Activated CD8-positive, alpha-beta memory T cell treated with anti-CD3 and anti-CD28 coated beads, Interleukin-2, amount 10 ng/mL, durations not matched to agents 7 days and 5 days (primary cell): ENCODE measurements at regions not wholly inside any gene's neighbourhood (a gene's known extent, or its start where the extent isn't known, plus 50 kb on each side); places are given as distances from the start of the nearest gene placed in this dataset.
"Not testable (repeated sequence)": the region's sequence is repeated elsewhere in the genome, so short reads cannot be mapped to it uniquely, and the experiment has no call there.

Source experiments
- ATAC-seq: fragments of 150-1000 bp; cut with Tn5 transposase; one replicate; pipeline ENCODE4 v1.10.0; 2021; ENCODE audit warnings: moderate library complexity
- CTCF ChIA-PET: fragments of 350-600 bp; sonication (Branson Sonifier 250); formaldehyde crosslinking; loops from one replicate; lab custom pipeline; 2021; ENCODE audit warnings: antibody characterized with exemption; lab: Charles Lee
- DNase-seq: peaks from one replicate; pipeline ENCODE4 v3.0.0-alpha.2; 2020
- H3K27ac Mint-ChIP-seq: one replicate; pipeline ENCODE4 v1.8.0; 2021; ENCODE audit warnings: mild to moderate bottlenecking, mixed read lengths
- H3K27me3 Mint-ChIP-seq: one replicate; pipeline ENCODE4 v1.8.0; 2021; ENCODE audit warnings: mixed read lengths
- H3K36me3 Mint-ChIP-seq: one replicate; pipeline ENCODE4 v1.8.0; 2021; ENCODE audit warnings: mild to moderate bottlenecking, mixed read lengths
- H3K4me1 Mint-ChIP-seq: one replicate; pipeline ENCODE4 v1.8.0; 2021; ENCODE audit warnings: mixed read lengths
- H3K4me3 Mint-ChIP-seq: one replicate; pipeline ENCODE4 v1.8.0; 2021; ENCODE audit warnings: mild to moderate bottlenecking, moderate library complexity, mixed read lengths
- H3K9me3 Mint-ChIP-seq: one replicate; pipeline ENCODE4 v1.8.0; 2022; ENCODE audit warnings: low read depth, mixed read lengths

DNA sequence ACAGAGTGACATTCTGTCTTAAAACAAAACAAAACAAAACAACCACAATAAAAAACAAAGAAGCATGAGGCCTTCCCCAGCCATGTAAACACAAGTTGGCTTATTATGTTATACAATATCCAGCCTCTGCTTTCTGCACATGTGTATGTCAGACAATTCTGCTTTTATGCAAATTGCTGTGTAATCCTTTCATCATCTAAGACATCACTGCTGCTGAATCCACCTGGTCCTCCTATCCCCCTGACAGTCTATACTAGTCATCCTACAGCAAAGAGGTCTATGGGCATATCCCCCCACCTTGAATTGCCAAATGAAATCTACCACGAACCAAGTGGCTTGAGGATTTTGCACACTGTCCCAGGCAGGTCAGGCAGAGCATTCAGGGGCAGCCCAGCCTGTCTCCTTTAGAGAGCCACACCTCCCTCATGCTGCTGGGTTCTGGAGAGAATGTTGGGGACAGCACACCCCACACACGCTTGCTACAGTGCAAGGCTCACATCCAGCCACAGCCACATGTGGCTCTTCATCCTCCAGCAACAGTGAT, 339.6 kb upstream of the CDH5 start:
- H3K9me3 Mint-ChIP-seq = peaks cover 5% of the 10 kb centered on the region
- H3K27ac Mint-ChIP-seq = no peak overlapping the region
- H3K4me1 Mint-ChIP-seq = no peaks in the 10 kb centered on the region
- no peaks in the 10 kb centered on the region for H3K36me3 Mint-ChIP-seq
- ATAC-seq (no peak), DNase-seq (no peak)
- CTCF ChIA-PET = no interaction called here
- no peaks in the 10 kb centered on the region for H3K27me3 Mint-ChIP-seq
- no peak overlapping the region for H3K4me3 Mint-ChIP-seq

DNA sequence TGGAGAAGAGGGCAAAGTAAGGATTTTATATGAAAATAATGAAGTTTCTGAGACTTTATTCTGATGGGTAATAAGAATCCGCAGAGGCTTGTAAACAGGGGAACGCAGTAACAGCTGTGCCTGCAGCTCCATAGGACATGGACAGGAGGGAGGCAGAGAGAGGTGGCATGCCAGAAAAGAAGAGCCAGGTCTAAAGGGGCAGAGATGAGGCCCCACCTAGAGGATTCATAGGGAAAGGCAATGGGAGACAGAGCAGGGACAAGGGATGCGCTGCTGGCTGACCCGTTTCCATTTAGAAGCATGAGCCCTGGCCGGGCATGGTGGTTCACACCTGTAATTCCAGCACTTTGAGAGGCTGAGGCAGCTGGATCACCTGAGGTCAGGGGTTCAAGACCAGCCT, 340.3 kb upstream of the CDH5 start:
- Mint-ChIP-seq H3K9me3 (peaks cover 5% of the 10 kb centered on the region), H3K27ac (no peak overlapping the region), H3K4me3 (no peak overlapping the region), H3K36me3 (no peaks in the 10 kb centered on the region), H3K27me3 (no peaks in the 10 kb centered on the region), H3K4me1 (no peaks in the 10 kb centered on the region)
- ATAC-seq (no peak), DNase-seq (no peak)
- CTCF ChIA-PET = no interaction called here

DNA sequence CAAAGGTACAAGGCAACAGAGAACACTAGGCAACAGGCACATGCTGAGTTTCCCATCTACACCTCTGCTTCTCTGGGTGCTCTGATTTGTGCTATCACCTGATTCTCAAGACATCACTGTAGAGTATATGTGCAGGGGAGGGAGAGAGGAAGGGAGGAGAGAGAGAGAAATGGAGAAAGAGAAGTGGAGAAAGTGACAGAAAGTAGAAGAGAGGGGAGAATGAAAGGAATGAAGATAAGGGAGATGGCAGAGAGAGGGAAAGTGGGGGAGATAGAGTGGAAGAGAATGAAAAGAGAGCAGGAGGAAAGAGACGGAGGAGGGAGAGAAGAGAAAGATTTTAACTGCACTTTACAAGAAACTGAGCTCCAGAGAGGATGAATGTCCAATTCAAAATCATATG, 340.7 kb upstream of the CDH5 start:
- Mint-ChIP-seq H3K27ac (no peak overlapping the region), H3K4me3 (no peak overlapping the region), H3K36me3 (no peaks in the 10 kb centered on the region), H3K4me1 (no peaks in the 10 kb centered on the region), H3K9me3 (peaks cover 5% of the 10 kb centered on the region), H3K27me3 (no peaks in the 10 kb centered on the region)
- DNase-seq = no peak
- CTCF ChIA-PET = no interaction called here
- no peak for ATAC-seq

DNA sequence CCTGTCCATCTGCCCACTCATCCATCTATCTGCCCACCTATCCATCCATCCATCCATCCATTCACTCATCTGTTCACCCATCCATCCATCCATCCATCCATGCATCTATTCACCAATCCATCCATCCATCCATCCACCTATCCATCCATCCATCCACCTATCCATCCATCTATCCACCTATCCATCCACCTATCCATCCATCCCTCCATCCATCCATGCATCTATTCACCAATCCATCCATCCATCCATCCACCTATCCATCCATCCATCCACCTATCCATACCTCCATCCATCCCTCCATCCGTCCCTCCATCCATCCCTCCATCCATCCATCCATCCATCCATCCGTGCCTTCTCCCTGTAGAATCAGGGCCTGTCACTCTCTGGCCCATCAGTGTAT, 341.9 kb upstream of the CDH5 start:
- CTCF ChIA-PET, DNase-seq, ATAC-seq, H3K4me1 Mint-ChIP-seq, H3K36me3 Mint-ChIP-seq, H3K27ac Mint-ChIP-seq, H3K9me3 Mint-ChIP-seq, H3K27me3 Mint-ChIP-seq, H3K4me3 Mint-ChIP-seq: not testable (repeated sequence)

DNA sequence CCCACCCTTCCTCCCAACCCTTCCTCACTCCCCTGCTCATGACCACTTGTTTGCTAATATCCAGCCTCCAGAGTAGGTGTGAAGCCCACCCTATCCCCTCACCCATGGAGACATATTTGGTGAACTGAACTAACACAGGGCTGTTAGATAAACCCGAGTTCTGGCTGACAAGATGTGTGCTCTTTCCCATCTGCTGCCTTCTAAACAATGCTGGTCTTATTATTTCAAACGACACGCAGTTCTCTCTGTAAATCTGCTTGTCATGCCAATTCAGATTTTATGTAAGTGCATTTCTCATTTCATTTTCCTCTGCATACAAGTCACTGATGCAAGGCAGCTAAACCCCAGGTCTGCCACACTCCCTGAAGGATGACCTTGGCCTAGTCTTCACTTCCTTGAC, 343.0 kb upstream of the CDH5 start:
- no peaks in the 10 kb centered on the region for H3K27me3 Mint-ChIP-seq
- no peak for ATAC-seq
- no peak for DNase-seq
- CTCF ChIA-PET = no interaction called here
- no peaks in the 10 kb centered on the region for H3K4me1 Mint-ChIP-seq
- no peaks in the 10 kb centered on the region for H3K36me3 Mint-ChIP-seq
- H3K9me3 Mint-ChIP-seq = peaks cover 5% of the 10 kb centered on the region
- H3K27ac Mint-ChIP-seq = no peak overlapping the region
- H3K4me3 Mint-ChIP-seq = no peak overlapping the region

DNA sequence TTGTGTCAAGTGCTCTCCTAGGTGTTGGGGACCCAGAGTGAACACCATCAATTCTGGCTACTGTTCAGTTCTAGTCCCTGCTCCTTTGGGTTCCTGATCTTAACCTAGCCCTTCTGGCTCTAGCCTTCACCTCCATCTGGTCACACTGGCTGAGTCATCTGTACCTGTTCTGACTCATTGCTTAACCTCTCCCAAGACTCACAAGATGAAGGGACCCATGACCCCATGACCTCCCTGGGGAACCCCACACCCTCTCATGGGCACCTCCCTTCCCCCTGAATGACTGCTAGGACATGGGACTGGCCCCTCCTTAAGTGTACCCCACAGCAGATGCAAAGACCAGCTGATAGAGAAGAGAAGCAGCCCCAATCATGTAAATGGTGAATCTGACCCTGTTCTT, 345.8 kb upstream of the CDH5 start:
- H3K4me3 Mint-ChIP-seq = no peak overlapping the region
- CTCF ChIA-PET = no interaction called here
- peaks cover 5% of the 10 kb centered on the region for H3K9me3 Mint-ChIP-seq
- H3K4me1 Mint-ChIP-seq = no peaks in the 10 kb centered on the region
- H3K27ac Mint-ChIP-seq = no peak overlapping the region
- H3K36me3 Mint-ChIP-seq = no peaks in the 10 kb centered on the region
- DNase-seq (no peak), ATAC-seq (no peak)
- no peaks in the 10 kb centered on the region for H3K27me3 Mint-ChIP-seq

DNA sequence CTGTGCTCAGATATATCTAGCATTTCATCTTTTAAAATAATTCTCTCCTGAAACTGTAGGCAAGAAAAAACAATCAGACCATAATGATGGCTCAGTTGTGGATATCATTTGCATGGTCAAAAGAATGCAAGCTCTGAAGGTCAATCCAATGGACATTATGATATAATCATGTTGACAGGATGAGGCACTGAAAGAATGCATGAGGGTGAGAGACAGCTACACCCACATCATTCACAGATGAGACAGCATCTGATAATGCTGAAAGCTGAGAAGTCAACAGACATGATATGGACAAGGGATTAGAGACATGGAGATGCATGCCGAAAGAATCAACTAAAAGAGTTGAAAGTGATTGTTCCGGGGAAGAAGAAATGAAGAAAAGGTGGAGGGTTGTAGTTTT, 346.4 kb upstream of the CDH5 start:
- no peaks in the 10 kb centered on the region for H3K36me3 Mint-ChIP-seq
- no peaks in the 10 kb centered on the region for H3K27me3 Mint-ChIP-seq
- DNase-seq (no peak), ATAC-seq (no peak)
- no peak overlapping the region for H3K4me3 Mint-ChIP-seq
- H3K4me1 Mint-ChIP-seq = no peaks in the 10 kb centered on the region
- H3K9me3 Mint-ChIP-seq = peaks cover 5% of the 10 kb centered on the region
- H3K27ac Mint-ChIP-seq = no peak overlapping the region
- CTCF ChIA-PET = no interaction called here

DNA sequence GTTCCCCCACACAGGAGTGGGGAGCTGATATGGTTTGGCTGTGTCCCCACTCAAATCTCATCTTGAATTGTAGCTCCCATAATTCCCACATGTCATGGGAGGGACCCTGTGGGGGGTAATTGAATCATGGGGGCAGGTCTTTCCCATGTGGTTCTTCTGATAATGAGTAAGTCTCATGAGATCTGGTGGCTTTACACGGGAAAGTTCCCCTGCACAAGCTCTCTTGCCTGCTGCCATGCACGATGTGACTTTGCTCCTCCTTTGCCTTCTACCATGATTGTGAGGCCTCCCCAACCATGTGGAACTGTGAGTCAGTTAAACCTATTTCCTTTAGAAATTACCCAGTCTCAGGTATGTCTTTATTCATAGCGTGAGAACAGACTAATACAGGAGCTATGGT, 347.0 kb upstream of the CDH5 start:
- CTCF ChIA-PET, H3K27ac Mint-ChIP-seq, H3K4me3 Mint-ChIP-seq, H3K4me1 Mint-ChIP-seq, H3K27me3 Mint-ChIP-seq, H3K9me3 Mint-ChIP-seq, ATAC-seq, H3K36me3 Mint-ChIP-seq, DNase-seq: not testable (repeated sequence)

DNA sequence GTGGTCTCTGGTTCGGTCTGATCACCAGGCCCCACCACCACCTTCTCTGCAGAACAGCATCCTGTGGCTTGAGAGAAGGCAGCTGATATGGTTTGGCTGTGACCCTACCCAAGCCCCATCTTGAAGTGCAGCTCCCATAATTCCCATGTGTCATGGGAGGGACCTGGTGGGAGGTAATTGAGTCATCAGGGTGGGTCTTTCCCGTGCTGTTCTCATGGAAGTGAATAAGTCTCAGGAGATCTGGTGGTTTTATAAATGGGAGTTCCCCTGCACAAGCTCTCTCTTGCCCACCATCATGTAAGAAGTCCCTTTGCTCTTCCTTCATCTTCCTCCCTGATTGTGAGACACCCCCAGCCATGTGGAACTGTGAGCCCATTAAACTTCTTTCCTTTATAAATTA, 352.3 kb upstream of the CDH5 start:
- no peaks in the 10 kb centered on the region for H3K36me3 Mint-ChIP-seq
- H3K27me3 Mint-ChIP-seq = no peaks in the 10 kb centered on the region
- ATAC-seq = no peak
- no peak for DNase-seq
- H3K4me3 Mint-ChIP-seq = no peak overlapping the region
- no peak overlapping the region for H3K27ac Mint-ChIP-seq
- no peaks in the 10 kb centered on the region for H3K9me3 Mint-ChIP-seq
- H3K4me1 Mint-ChIP-seq = no peaks in the 10 kb centered on the region
- CTCF ChIA-PET = no interaction called here

DNA sequence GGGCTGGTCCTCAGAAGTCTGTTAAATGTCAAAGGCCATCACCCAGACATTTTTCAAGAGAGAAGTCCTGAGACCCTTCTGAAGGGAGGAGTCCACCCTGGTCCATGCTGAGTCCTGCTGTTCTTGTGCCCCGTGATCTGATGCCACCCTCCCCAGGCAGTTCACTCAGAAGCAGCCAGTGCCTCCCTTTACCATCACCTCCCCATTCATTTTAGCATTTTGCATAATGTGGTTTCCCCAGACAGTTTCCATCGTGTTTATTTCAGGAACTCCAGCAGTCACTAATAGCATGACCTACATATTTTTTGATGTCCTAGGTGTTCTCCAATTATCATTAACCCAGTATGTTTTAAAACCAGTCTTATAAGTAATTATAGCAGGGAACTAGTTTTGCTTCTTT, 353.0 kb upstream of the CDH5 start:
- DNase-seq (no peak), ATAC-seq (no peak)
- no peaks in the 10 kb centered on the region for H3K9me3 Mint-ChIP-seq
- H3K27me3 Mint-ChIP-seq = no peaks in the 10 kb centered on the region
- no peaks in the 10 kb centered on the region for H3K36me3 Mint-ChIP-seq
- H3K4me1 Mint-ChIP-seq = no peaks in the 10 kb centered on the region
- CTCF ChIA-PET = no interaction called here
- no peak overlapping the region for H3K4me3 Mint-ChIP-seq
- no peak overlapping the region for H3K27ac Mint-ChIP-seq

DNA sequence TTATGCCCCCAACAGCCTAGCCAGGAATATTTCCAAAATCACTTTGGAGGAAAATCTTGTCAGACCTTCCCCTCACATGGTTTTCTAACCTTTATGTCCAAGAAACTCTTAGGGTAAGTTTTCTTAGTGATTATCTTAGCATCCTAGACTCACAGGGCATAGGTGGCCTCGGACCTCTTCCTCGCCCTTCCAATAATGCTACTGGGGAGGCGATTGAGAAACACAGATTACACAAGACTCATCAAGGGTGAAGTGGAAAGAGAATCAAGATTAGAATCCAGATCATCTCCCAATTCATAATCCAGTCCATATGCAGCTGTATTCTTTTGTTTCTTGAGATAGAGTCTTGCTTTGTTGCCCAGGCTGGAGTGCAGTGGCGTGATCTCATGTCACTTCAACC, 358.4 kb upstream of the CDH5 start:
- H3K27me3 Mint-ChIP-seq = no peaks in the 10 kb centered on the region
- H3K4me1 Mint-ChIP-seq = no peaks in the 10 kb centered on the region
- no peaks in the 10 kb centered on the region for H3K36me3 Mint-ChIP-seq
- ATAC-seq (no peak), DNase-seq (no peak)
- no peak overlapping the region for H3K4me3 Mint-ChIP-seq
- peaks cover 2% of the 10 kb centered on the region for H3K9me3 Mint-ChIP-seq
- CTCF ChIA-PET = no interaction called here
- H3K27ac Mint-ChIP-seq = no peak overlapping the region

DNA sequence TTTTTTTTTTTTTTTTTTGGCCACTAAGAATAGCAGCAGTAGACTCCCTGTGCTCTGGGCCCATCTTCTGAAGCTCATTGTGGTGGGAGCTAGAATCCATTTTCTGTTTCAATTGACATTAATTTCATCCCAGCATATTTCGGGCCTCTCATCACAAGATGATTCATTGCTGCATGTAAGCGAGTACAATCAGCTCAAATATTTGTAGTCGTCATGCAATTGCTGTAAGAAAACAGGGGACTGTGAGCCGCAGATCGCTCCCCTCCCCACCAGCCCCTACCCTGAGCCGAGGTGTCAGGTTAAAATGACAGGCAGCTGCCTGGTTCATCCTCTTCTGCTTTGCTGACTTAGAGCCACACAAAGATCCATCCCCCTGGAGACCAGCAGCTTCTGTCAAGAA, 358.8 kb upstream of the CDH5 start:
- Mint-ChIP-seq H3K27ac (no peak overlapping the region), H3K4me3 (no peak overlapping the region), H3K4me1 (no peaks in the 10 kb centered on the region), H3K9me3 (peaks cover 2% of the 10 kb centered on the region), H3K27me3 (no peaks in the 10 kb centered on the region), H3K36me3 (no peaks in the 10 kb centered on the region)
- CTCF ChIA-PET = no interaction called here
- ATAC-seq (no peak), DNase-seq (no peak)

DNA sequence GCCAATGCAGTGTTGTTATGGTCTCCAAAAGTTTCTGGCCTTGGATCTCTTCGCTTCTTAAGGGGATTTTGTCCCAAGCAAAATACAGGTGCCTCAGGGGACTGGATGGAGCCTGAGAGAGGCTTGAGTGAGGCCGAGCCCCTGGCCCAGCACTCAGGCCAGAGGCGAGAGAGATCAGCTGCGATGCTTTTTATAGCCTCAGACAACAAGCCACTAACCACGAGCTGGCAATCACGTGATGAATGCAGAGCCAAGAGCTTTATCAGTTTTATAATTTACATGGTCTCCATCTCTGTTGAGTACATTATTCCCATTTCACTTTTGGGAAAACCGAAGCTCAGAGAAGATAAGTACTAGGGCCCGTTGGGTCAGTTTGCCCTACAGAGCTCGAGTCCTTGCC, 360.0 kb upstream of the CDH5 start:
- no peaks in the 10 kb centered on the region for H3K36me3 Mint-ChIP-seq
- H3K27me3 Mint-ChIP-seq = no peaks in the 10 kb centered on the region
- DNase-seq = no peak
- CTCF ChIA-PET = no interaction called here
- no peak overlapping the region for H3K4me3 Mint-ChIP-seq
- no peaks in the 10 kb centered on the region for H3K4me1 Mint-ChIP-seq
- H3K27ac Mint-ChIP-seq = no peak overlapping the region
- H3K9me3 Mint-ChIP-seq = peaks cover 2% of the 10 kb centered on the region
- ATAC-seq = no peak

DNA sequence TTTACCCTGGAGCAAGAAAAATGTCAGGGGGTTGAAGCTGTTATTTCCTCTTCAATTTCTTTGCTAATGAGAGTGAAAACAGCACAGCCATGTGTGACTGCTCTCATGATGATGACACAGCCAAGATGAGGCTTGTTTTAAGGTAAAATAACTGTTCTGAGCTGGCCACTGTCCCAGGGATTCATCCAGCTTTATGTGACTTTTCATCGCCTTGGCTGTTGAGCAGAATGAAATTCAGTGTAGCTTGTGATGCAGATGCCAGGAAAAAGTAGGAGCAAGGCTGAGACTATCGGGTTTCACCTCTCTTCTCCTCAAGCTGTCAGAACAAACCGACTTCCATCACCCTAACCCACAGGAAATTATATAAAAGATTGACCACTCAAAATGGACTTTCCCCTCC, 361.8 kb upstream of the CDH5 start:
- CTCF ChIA-PET = no interaction called here
- Mint-ChIP-seq H3K27ac (no peak overlapping the region), H3K4me1 (no peaks in the 10 kb centered on the region), H3K9me3 (peaks cover 2% of the 10 kb centered on the region), H3K36me3 (no peaks in the 10 kb centered on the region), H3K27me3 (no peaks in the 10 kb centered on the region), H3K4me3 (no peak overlapping the region)
- no peak for DNase-seq
- ATAC-seq = no peak

DNA sequence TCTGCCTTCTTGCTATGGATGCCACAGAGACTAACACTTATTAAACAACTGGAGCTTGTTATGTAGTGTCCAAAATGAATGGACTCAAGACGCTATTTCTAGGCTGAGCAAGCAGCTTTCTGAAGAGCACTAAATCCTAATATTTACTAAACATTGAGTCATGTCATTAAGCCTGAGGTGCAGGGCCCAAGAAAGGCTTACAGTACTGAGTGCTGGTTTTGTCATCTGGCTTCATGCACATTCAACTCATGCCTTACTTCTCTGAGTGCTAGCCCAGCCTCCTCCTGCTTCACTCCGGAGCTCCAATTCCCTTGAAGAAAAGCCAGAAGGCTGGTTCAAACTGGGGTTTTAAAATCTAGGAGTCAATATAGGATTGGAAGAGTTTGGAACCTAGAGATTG, 363.3 kb upstream of the CDH5 start:
- Mint-ChIP-seq H3K27ac (no peak overlapping the region), H3K4me1 (no peaks in the 10 kb centered on the region), H3K4me3 (no peak overlapping the region), H3K36me3 (no peaks in the 10 kb centered on the region), H3K27me3 (no peaks in the 10 kb centered on the region), H3K9me3 (peaks cover 2% of the 10 kb centered on the region)
- ATAC-seq (no peak), DNase-seq (no peak)
- CTCF ChIA-PET = no interaction called here
